Activated CD4-positive, alpha-beta memory T cell treated with anti-CD3 and anti-CD28 coated beads, Interleukin-2, amount 10 ng/mL, durations not matched to agents 7 days and 5 days (primary cell): ENCODE measurements at regions not wholly inside any gene's neighbourhood (a gene's known extent, or its start where the extent isn't known, plus 50 kb on each side); places are given as distances from the start of the nearest gene placed in this dataset.
"Not testable (repeated sequence)": the region's sequence is repeated elsewhere in the genome, so short reads cannot be mapped to it uniquely, and the experiment has no call there.

Experiments
- CTCF ChIA-PET: fragments of 350-600 bp; sonication (Branson Sonifier 250); formaldehyde crosslinking; loops from one replicate; lab custom pipeline; 2021; ENCODE audit warnings: antibody characterized with exemption, inconsistent platforms; lab: Charles Lee
- POLR2A ChIA-PET: fragments of 350-600 bp; sonication (Branson Sonifier 250); formaldehyde crosslinking; loops from one replicate; lab custom pipeline; 2021; ENCODE audit warnings: antibody characterized with exemption; lab: Charles Lee
- DNase-seq: peaks from one replicate; pipeline ENCODE4 v3.0.0-alpha.2; 2020
- H3K27ac Mint-ChIP-seq: one replicate; pipeline ENCODE4 v1.8.0; 2021; ENCODE audit warnings: mild to moderate bottlenecking, mixed read lengths
- H3K27me3 Mint-ChIP-seq: one replicate; pipeline ENCODE4 v1.8.0; 2021; ENCODE audit warnings: mixed read lengths
- H3K36me3 Mint-ChIP-seq: one replicate; pipeline ENCODE4 v1.8.0; 2021; ENCODE audit warnings: low read depth, mixed read lengths
- H3K4me1 Mint-ChIP-seq: one replicate; pipeline ENCODE4 v1.8.0; 2021; ENCODE audit warnings: mixed read lengths
- H3K4me3 Mint-ChIP-seq: one replicate; pipeline ENCODE4 v1.8.0; 2021; ENCODE audit warnings: mild to moderate bottlenecking, mixed read lengths
- H3K9me3 Mint-ChIP-seq: one replicate; pipeline ENCODE4 v1.8.0; 2021; ENCODE audit warnings: mixed read lengths

DNA sequence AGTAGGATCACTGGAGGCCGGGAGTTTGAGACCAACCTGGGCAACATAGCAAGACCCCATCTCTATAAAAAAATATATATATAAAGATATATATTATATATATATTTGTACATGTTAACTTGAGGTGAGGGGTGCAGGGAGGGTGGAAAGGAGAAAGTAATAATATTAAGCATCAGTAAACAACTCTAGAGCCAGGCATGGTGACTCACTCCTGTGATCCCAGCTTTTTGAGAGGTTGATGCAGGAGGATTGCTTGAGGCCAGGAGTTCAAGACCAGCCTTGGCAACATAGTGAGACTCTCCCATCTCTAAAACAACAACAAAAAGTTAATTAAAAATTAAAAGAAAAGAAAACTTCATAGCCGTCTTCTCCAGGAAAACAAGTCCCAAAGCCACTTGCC is 61.7 kb upstream of the SMURF2 start:
- POLR2A ChIA-PET: interaction anchor here (0.6 kb wide), 1 partner anchor 295 kb away, joined by 3 read pairs; no protein-coding TSS in a partner anchor
- no peak overlapping the region for H3K4me3 Mint-ChIP-seq

DNA sequence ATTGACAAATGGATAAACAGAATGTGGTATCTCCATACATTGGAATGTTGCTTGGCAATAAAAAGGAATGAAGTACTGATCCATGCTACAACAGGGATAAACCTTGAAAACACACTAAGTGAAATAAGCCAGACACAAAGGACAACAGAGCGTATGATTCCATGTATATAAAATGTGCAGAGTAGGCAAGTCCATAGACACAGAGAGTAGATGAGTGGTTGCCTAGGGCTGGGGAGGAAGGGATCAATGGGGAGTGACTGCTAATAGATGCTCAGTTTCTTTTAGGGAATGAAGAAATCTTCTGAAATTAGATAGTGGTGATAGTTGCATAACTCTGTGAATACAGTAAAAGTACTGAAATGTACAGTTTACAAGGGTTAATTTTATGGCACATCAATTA is 59.4 kb upstream of the SMURF2 start:
- H3K9me3 Mint-ChIP-seq, H3K4me1 Mint-ChIP-seq, H3K27ac Mint-ChIP-seq, H3K36me3 Mint-ChIP-seq, H3K27me3 Mint-ChIP-seq, DNase-seq, POLR2A ChIA-PET, H3K4me3 Mint-ChIP-seq, CTCF ChIA-PET: not testable (repeated sequence)

More for the DNA sequence above, 61.7 kb upstream of the SMURF2 start:
- Mint-ChIP-seq H3K4me1 (no peaks in the 10 kb centered on the region), H3K9me3 (no peaks in the 10 kb centered on the region), H3K27me3 (no peaks in the 10 kb centered on the region), H3K36me3 (no peaks in the 10 kb centered on the region), H3K27ac (no peak overlapping the region)
- CTCF ChIA-PET: no interaction called here
- no peak for DNase-seq

DNA sequence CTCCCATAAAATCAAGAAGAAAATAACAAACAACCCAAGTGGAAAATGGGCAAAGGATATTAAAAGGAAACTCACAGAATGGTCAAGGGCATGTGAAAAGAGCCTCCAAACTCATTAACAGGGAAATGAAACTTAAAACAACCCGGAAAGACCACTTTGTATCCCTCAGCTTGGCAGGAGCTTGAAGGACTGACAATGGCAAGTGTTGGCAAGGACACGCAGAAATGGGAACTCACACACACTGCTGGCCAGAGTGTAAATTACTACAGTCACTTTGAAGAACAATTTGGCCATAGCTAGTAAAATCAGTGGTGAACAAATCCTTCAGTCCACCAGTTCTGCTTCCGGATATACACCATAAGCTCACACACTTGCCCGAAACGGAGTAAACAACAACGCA is 58.1 kb upstream of the SMURF2 start:
- H3K27me3 Mint-ChIP-seq, CTCF ChIA-PET, POLR2A ChIA-PET, H3K4me3 Mint-ChIP-seq, H3K9me3 Mint-ChIP-seq, H3K36me3 Mint-ChIP-seq, H3K27ac Mint-ChIP-seq, H3K4me1 Mint-ChIP-seq, DNase-seq: not testable (repeated sequence)

DNA sequence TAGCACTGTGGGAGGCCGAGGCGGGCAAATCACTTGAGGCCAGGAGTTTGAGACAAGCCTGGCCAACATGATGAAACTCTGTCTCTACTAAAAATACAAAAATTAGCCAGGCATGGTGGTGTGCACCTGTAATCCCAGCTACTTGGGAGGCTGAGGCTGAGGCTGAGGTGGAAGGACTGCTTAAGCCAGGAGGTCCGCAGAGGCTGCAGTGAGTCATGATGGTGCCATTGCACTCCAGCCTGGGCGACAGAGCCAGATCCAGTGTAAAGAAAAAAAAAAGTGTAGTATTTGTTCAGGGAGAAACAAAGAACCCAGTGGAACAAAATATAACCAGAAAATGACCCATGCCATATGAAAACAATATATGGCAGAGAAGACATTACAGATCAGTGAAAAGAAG is 57.4 kb upstream of the SMURF2 start:
- H3K4me3 Mint-ChIP-seq, H3K27me3 Mint-ChIP-seq, CTCF ChIA-PET, H3K36me3 Mint-ChIP-seq, POLR2A ChIA-PET, H3K9me3 Mint-ChIP-seq, H3K27ac Mint-ChIP-seq, DNase-seq: not testable (repeated sequence)
- peaks cover 13% of the 10 kb centered on the region for H3K4me1 Mint-ChIP-seq

DNA sequence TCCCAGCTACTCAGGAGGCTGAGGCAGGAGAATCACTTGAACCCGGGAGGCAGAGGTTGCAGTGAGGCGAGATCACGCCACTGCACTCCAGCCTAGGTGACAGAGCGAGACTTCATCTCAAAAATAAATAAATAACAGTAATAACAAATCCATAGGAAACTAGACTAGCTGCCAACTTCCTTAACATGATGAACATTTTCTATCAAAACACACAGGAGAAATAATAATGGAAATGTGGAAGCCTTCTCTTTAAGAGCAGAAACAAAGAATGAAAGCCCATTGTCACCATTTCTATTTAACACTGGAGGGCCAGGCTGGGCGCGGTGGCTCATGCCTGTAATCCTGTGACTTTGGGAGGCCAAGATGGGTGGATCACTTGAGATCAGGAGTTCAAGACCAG is 56.7 kb upstream of the SMURF2 start:
- H3K36me3 Mint-ChIP-seq, H3K27me3 Mint-ChIP-seq, DNase-seq, H3K4me3 Mint-ChIP-seq, H3K9me3 Mint-ChIP-seq, H3K27ac Mint-ChIP-seq: not testable (repeated sequence)
- POLR2A ChIA-PET: interaction anchor here (0.9 kb wide), 1 partner anchor 10 kb away, joined by 3 read pairs; no protein-coding TSS in a partner anchor
- CTCF ChIA-PET: interaction anchor here (1.4 kb wide), 1 partner anchor 18 kb away, joined by 3 read pairs; no protein-coding TSS in a partner anchor
- peaks cover 20% of the 10 kb centered on the region for H3K4me1 Mint-ChIP-seq

DNA sequence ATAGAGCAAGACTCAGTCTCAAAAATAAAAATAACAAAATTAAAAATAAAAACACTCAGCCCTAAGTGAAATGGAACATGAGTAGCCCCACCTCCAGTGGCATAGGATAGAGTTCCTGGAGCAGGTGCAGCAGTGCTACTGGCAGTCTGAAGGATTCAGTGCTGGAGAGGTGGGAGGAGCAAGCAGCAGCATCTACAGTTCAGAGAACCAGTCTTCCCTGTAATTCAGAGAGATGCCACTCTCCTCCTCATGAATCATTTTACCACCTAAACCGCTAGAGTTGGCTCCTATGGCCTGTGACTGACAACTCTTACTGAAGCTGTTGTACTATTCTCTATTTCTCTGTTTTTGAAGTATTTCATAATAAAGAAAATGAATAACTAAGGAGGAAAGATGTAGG is 56.0 kb upstream of the SMURF2 start:
- Mint-ChIP-seq H3K27me3 (no peaks in the 10 kb centered on the region), H3K4me3 (no peak overlapping the region), H3K4me1 (peaks cover 28% of the 10 kb centered on the region), H3K27ac (no peak overlapping the region), H3K36me3 (peaks cover 2% of the 10 kb centered on the region), H3K9me3 (no peaks in the 10 kb centered on the region)
- ChIA-PET POLR2A (interaction anchor here (0.8 to 0.9 kb wide), 2 partner anchors 9 kb away, joined by 3 read pairs; no protein-coding TSS in a partner anchor), CTCF (interaction anchor here (1.4 kb wide), 1 partner anchor 19 kb away, joined by 3 read pairs; no protein-coding TSS in a partner anchor)
- no peak for DNase-seq

DNA sequence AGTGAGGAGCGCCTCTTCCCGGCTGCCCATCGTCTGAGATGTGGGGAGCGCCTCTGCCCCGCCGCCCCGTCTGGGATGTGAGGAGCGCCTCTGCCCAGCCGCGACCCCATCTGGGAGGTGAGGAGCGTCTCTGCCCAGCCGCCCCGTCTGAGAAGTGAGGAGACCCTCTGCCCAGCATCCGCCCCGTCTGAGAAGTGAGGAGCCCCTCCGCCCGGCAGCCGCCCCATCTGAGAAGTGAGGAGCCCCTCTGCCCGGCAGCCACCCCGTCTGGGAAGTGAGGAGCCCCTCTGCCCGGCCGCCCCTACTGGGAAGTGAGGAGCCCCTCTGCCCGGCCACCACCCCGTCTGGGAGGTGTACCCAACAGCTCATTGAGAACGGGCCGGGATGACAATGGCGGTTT is 54.4 kb upstream of the SMURF2 start:
- H3K36me3 Mint-ChIP-seq, H3K9me3 Mint-ChIP-seq, H3K27me3 Mint-ChIP-seq, POLR2A ChIA-PET, DNase-seq, H3K4me3 Mint-ChIP-seq, CTCF ChIA-PET, H3K27ac Mint-ChIP-seq: not testable (repeated sequence)
- H3K4me1 Mint-ChIP-seq: peaks cover 43% of the 10 kb centered on the region

DNA sequence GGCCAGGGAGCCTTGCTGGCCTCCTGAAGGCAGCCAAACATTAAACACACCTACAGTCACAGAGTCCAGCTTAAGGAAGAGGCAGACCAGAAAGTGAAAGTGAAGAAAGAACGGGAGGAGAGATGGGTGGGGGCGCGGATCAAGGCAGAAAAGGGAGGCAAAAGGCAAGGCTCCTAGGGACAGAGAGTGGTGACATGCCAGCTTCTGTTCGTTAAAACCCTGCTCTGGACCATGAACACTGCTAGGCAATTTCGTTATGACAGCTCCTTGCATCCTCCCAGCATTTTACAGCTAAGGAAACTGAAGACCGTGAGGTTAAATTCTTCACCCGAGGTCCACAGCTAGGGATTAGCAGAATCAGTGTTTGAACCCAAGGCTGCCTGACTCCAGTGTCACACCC is 51.7 kb upstream of the SMURF2 start:
- POLR2A ChIA-PET: interaction anchor here (0.9 to 1.0 kb wide), 3 partner anchors 14 to 208 kb away, joined by 3 read pairs; no protein-coding TSS in a partner anchor
- peak; percentile 24 for DNase-seq
- H3K27me3 Mint-ChIP-seq: not testable (repeated sequence)

DNA sequence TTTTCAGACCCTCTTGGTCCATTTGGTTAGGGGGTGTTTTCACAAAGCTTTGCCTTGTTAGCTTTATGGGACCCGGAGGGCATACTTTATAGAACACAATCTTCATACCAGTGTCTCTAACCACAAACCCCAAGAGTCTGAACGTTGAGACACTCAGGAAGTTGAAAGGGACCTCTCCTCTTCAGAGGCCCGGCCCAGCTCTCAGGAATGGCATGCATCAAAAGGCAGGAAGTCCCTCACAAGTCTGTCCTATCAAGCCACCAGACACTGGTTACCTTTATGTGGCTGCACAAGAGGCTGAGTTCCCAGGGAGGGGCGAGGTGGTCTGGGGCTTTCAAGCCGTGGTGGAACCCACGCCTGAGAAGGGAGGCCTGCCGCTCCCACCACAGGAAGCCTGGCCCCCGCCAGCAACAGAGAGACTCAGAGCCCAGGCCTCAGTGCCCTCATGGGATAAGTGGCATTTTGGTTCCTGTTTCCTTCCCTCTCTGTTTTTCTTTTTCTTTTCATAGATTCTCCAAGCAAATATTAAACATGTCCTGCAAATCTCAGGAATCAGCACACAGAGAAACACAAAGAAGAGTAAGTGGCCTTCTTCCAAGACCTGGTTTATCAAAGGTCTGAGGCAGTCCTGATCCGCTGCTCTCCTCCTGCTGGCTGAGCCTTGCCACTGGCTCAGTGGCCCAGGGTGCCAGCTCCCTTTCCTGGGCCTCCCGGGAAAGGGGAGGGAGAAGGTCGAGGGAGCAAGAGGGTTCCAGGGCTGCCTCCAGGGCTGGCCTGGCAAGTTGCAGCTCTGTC is 50.6 kb upstream of the SMURF2 start:
- CTCF ChIA-PET, H3K36me3 Mint-ChIP-seq, H3K27me3 Mint-ChIP-seq, H3K9me3 Mint-ChIP-seq: not testable (repeated sequence)
- peak overlapping the region; percentile 91 for H3K27ac Mint-ChIP-seq
- peaks cover 69% of the 10 kb centered on the region for H3K4me1 Mint-ChIP-seq
- DNase-seq: peak; percentile 42
- POLR2A ChIA-PET: interaction anchor here (1.0 kb wide), 2 partner anchors 12 to 207 kb away, joined by 3 read pairs; no protein-coding TSS in a partner anchor
- H3K4me3 Mint-ChIP-seq: peak overlapping the region; percentile 56

More for the DNA sequence above, 51.7 kb upstream of the SMURF2 start:
- H3K4me3 Mint-ChIP-seq: peak overlapping the region; percentile 56
- H3K36me3 Mint-ChIP-seq, H3K9me3 Mint-ChIP-seq: not testable (repeated sequence)
- H3K4me1 Mint-ChIP-seq: peaks cover 68% of the 10 kb centered on the region
- CTCF ChIA-PET: interaction anchor here (0.7 to 1.6 kb wide), 3 partner anchors 23 to 394 kb away, joined by 4 to 8 read pairs (median 5); no protein-coding TSS in a partner anchor
- H3K27ac Mint-ChIP-seq: peak overlapping the region; percentile 91
